Endodermal cell (in vitro differentiated cells): ENCODE measurements at regions not wholly inside any gene's neighbourhood (a gene's known extent, or its start where the extent isn't known, plus 50 kb on each side); places are given as distances from the start of the nearest gene placed in this dataset.

Experiments
- DNase-seq: peaks from one replicate; pipeline ENCODE4 v3.0.0-alpha.2; 2017
- H3K27ac ChIP-seq: 2 replicates; pipeline ENCODE4 v1.5.1; 2013; ENCODE audit warnings: mild to moderate bottlenecking, low read depth, low read length, moderate library complexity
- H3K27me3 ChIP-seq: 2 replicates; pipeline ENCODE4 v1.6.1; 2013; ENCODE audit warnings: mild to moderate bottlenecking, low read length, moderate library complexity; ENCODE audit not compliant: insufficient read depth, control insufficient read depth, poor library complexity, severe bottlenecking
- H3K36me3 ChIP-seq: 2 replicates; pipeline ENCODE4 v1.7.0; 2013; ENCODE audit warnings: mild to moderate bottlenecking, low read length, moderate library complexity; ENCODE audit not compliant: control insufficient read depth, insufficient read depth
- H3K4me1 ChIP-seq: one replicate; pipeline ENCODE4 v1.7.0; 2013; ENCODE audit warnings: low read length; ENCODE audit not compliant: control insufficient read depth, insufficient read depth
- H3K4me3 ChIP-seq: 2 replicates; pipeline ENCODE4 v1.5.1; 2013; ENCODE audit warnings: mild to moderate bottlenecking, low read length, moderate library complexity
- H3K9ac ChIP-seq: 2 replicates; pipeline ENCODE4 v1.6.1; 2013; ENCODE audit warnings: mild to moderate bottlenecking, low read length, moderate library complexity; ENCODE audit not compliant: poor library complexity, severe bottlenecking; ENCODE audit errors: extremely low read depth
- H3K9me3 ChIP-seq: 2 replicates; pipeline ENCODE4 v1.6.1; 2013; ENCODE audit warnings: mild to moderate bottlenecking, low read length, moderate library complexity; ENCODE audit not compliant: control insufficient read depth
- H3K27ac Mint-ChIP-seq: 2 replicates; pipeline ENCODE4 v1.8.0; 2020; ENCODE audit warnings: mixed read lengths
- H3K27me3 Mint-ChIP-seq: 2 replicates; pipeline ENCODE4 v1.8.0; 2021; ENCODE audit warnings: mild to moderate bottlenecking, mixed read lengths; ENCODE audit not compliant: insufficient read depth
- H3K36me3 Mint-ChIP-seq: 2 replicates; pipeline ENCODE4 v1.8.0; 2020; ENCODE audit warnings: low read depth, mixed read lengths
- H3K4me1 Mint-ChIP-seq: 2 replicates; pipeline ENCODE4 v1.8.0; 2020; ENCODE audit warnings: mixed read lengths
- H3K4me3 Mint-ChIP-seq: 2 replicates; pipeline ENCODE4 v1.8.0; 2020; ENCODE audit warnings: mild to moderate bottlenecking, moderate library complexity, mixed read lengths
- H3K9me3 Mint-ChIP-seq: 2 replicates; pipeline ENCODE4 v1.8.0; 2020; ENCODE audit warnings: mild to moderate bottlenecking, mixed read lengths
- WGBS, 2 experiments: methylation state at CpG; one replicate each; pipeline versions ENCODE4 v1.1.5 to v1.1.7; 2013; ENCODE audit warnings: missing lambda C conversion rate in 2 of 2, mixed read lengths in 1 of 2; ENCODE audit not compliant: insufficient coverage in 1 of 2, insufficient read length in 1 of 2; 5-methylcytosine and 5-hydroxymethylcytosine counted together
- TF ChIP-seq, protein P1 (sequence below): fragments of 200-600 bp; sonication (generic); conservative IDR thresholded peaks from 2 replicates; pipeline ENCODE4 v1.5.0; 2021; ENCODE audit warnings: antibody characterized with exemption, mild to moderate bottlenecking

- DNase-seq, result no peak
- no peaks in the 10 kb centered on the region for H3K9me3 Mint-ChIP-seq
- Histone ChIP-seq H3K9ac (no peak overlapping the region), H3K27me3 (no peaks in the 10 kb centered on the region), H3K4me1 (no peaks in the 10 kb centered on the region), H3K36me3 (no peaks in the 10 kb centered on the region), H3K4me3 (no peak overlapping the region), H3K27ac (no peak overlapping the region), H3K9me3 (no peaks in the 10 kb centered on the region)
- no peaks in the 10 kb centered on the region for H3K36me3 Mint-ChIP-seq
- no peak overlapping the region for H3K4me3 Mint-ChIP-seq
- 83 to 97% methylated on average over 1 to 2 of the region's 2 CpGs for whole genome bisulfite sequencing, 2 experiments
- no peak overlapping the region for H3K27ac Mint-ChIP-seq
- H3K4me1 Mint-ChIP-seq, result no peaks in the 10 kb centered on the region
- H3K27me3 Mint-ChIP-seq, result peaks cover 4% of the 10 kb centered on the region
- TF ChIP-seq, protein P1, sequence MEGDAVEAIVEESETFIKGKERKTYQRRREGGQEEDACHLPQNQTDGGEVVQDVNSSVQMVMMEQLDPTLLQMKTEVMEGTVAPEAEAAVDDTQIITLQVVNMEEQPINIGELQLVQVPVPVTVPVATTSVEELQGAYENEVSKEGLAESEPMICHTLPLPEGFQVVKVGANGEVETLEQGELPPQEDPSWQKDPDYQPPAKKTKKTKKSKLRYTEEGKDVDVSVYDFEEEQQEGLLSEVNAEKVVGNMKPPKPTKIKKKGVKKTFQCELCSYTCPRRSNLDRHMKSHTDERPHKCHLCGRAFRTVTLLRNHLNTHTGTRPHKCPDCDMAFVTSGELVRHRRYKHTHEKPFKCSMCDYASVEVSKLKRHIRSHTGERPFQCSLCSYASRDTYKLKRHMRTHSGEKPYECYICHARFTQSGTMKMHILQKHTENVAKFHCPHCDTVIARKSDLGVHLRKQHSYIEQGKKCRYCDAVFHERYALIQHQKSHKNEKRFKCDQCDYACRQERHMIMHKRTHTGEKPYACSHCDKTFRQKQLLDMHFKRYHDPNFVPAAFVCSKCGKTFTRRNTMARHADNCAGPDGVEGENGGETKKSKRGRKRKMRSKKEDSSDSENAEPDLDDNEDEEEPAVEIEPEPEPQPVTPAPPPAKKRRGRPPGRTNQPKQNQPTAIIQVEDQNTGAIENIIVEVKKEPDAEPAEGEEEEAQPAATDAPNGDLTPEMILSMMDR, result no peak
Observed at GRCh38 chr4:152112190-152112589, 351.4 kb upstream of the GATB start.

- TF ChIP-seq, protein P1, result no peak
- Histone ChIP-seq H3K9ac (no peak overlapping the region), H3K4me3 (no peak overlapping the region), H3K36me3 (no peaks in the 10 kb centered on the region), H3K27ac (no peak overlapping the region), H3K4me1 (no peaks in the 10 kb centered on the region), H3K9me3 (no peaks in the 10 kb centered on the region), H3K27me3 (no peaks in the 10 kb centered on the region)
- no peak overlapping the region for H3K4me3 Mint-ChIP-seq
- no peaks in the 10 kb centered on the region for H3K4me1 Mint-ChIP-seq
- no peaks in the 10 kb centered on the region for H3K9me3 Mint-ChIP-seq
- H3K27me3 Mint-ChIP-seq, result peaks cover 4% of the 10 kb centered on the region
- no peak overlapping the region for H3K27ac Mint-ChIP-seq
- 95% methylated on average over 1 of the region's 1 CpG; no CpG with 5 or more reads in 1 of the 2 experiments for WGBS, 2 experiments
- no peak for DNase-seq
- no peaks in the 10 kb centered on the region for H3K36me3 Mint-ChIP-seq
Observed at GRCh38 chr4:152110780-152111179, 350.0 kb upstream of the GATB start.

- H3K36me3 Mint-ChIP-seq, result no peaks in the 10 kb centered on the region
- H3K4me1 Mint-ChIP-seq, result no peaks in the 10 kb centered on the region
- no peaks in the 10 kb centered on the region for H3K9me3 Mint-ChIP-seq
- H3K36me3 ChIP-seq, result no peaks in the 10 kb centered on the region
- no peaks in the 10 kb centered on the region for H3K4me1 ChIP-seq
- H3K4me3 ChIP-seq, result no peak overlapping the region
- no peak overlapping the region for H3K9ac ChIP-seq
- 84 to 88% methylated on average over 6 to 9 of the region's 9 CpGs for WGBS, 2 experiments
- no peaks in the 10 kb centered on the region for H3K9me3 ChIP-seq
- TF ChIP-seq, protein P1, result no peak
- H3K27me3 ChIP-seq, result no peaks in the 10 kb centered on the region
- no peak overlapping the region for H3K27ac Mint-ChIP-seq
- no peak overlapping the region for H3K4me3 Mint-ChIP-seq
- H3K27me3 Mint-ChIP-seq, result peaks cover 2% of the 10 kb centered on the region
- H3K27ac ChIP-seq, result no peak overlapping the region
- no peak for DNase-seq
Observed at GRCh38 chr4:152109531-152110509, 349.0 kb upstream of the GATB start.
